ENCODE measurements at regions not wholly inside any gene's neighbourhood (a gene's known extent, or its start where the extent isn't known, plus 50 kb on each side); places are given as distances from the start of the nearest gene placed in this dataset.

- Histone ChIP-seq H3K4me3 (ENCODE audit: control insufficient read depth in 1 of 7, extremely low read depth in 1 of 7, insufficient read depth in 4 of 7, low read depth in 2 of 7, low read length in 6 of 7) (no peak overlapping the region), H3K9me3 (ENCODE audit: control extremely low read depth in 1 of 5, control insufficient read depth in 4 of 5, insufficient read depth in 2 of 5, low read depth in 1 of 5, low read length in 4 of 5) (no peaks in the 10 kb centered on the region), H3K36me3 (ENCODE audit: control insufficient read depth in 4 of 4, insufficient read depth in 4 of 4, low read length in 3 of 4) (no peaks in the 10 kb centered on the region), H3K27ac (ENCODE audit: insufficient read depth in 1 of 2, low read depth in 1 of 2, low read length in 2 of 2, poor library complexity in 1 of 2, severe bottlenecking in 2 of 2) (no peak overlapping the region), H3K27me3 (replicated peaks in 2 of 5; ENCODE audit: control insufficient read depth in 4 of 5, insufficient read depth in 5 of 5, low read length in 4 of 5) (no peaks in the 10 kb centered on the region), H3K4me1 (ENCODE audit: control extremely low read depth in 1 of 4, control insufficient read depth in 4 of 4, insufficient read depth in 4 of 4, low read length in 3 of 4) (no peaks in the 10 kb centered on the region)
- ChIA-PET CTCF (no interaction called here), POLR2A (no interaction called here)
- 94% methylated on average over 3 of the region's 4 CpGs for WGBS (ENCODE audit: insufficient coverage)
- DNase-seq = no peak
These were observed 112.0 kb downstream of the SOX2 start for GRCh38 chr3:181823716-181824115.

- POLR2A ChIA-PET = interaction anchor here (0.6 kb wide), 1 partner anchor 1691 kb away, joined by 7 read pairs; no protein-coding TSS in a partner anchor
- Histone ChIP-seq H3K36me3 (ENCODE audit: control insufficient read depth in 4 of 4, insufficient read depth in 4 of 4, low read length in 3 of 4) (no peaks in the 10 kb centered on the region), H3K4me1 (ENCODE audit: control extremely low read depth in 1 of 4, control insufficient read depth in 4 of 4, insufficient read depth in 4 of 4, low read length in 3 of 4) (no peaks in the 10 kb centered on the region), H3K9me3 (ENCODE audit: control extremely low read depth in 1 of 5, control insufficient read depth in 4 of 5, insufficient read depth in 2 of 5, low read depth in 1 of 5, low read length in 4 of 5) (no peaks in the 10 kb centered on the region), H3K27ac (ENCODE audit: insufficient read depth in 1 of 2, low read depth in 1 of 2, low read length in 2 of 2, poor library complexity in 1 of 2, severe bottlenecking in 2 of 2) (no peak overlapping the region), H3K4me3 (ENCODE audit: control insufficient read depth in 1 of 7, extremely low read depth in 1 of 7, insufficient read depth in 4 of 7, low read depth in 2 of 7, low read length in 6 of 7) (no peak overlapping the region), H3K27me3 (replicated peaks in 2 of 5; ENCODE audit: control insufficient read depth in 4 of 5, insufficient read depth in 5 of 5, low read length in 4 of 5) (no peaks in the 10 kb centered on the region)
- CTCF ChIA-PET = no interaction called here
- DNase-seq = no peak
- WGBS (ENCODE audit: insufficient coverage) = 84% methylated on average over 7 of the region's 10 CpGs
These were observed 113.2 kb downstream of the SOX2 start for GRCh38 chr3:181824961-181825360.

GRCh38 chr3:181839039-181839915 is 127.6 kb downstream of the SOX2 start:
- Histone ChIP-seq H3K27ac (ENCODE audit: insufficient read depth in 1 of 2, low read depth in 1 of 2, low read length in 2 of 2, poor library complexity in 1 of 2, severe bottlenecking in 2 of 2) (no peak overlapping the region), H3K9me3 (ENCODE audit: control extremely low read depth in 1 of 5, control insufficient read depth in 4 of 5, insufficient read depth in 2 of 5, low read depth in 1 of 5, low read length in 4 of 5) (no peaks in the 10 kb centered on the region), H3K4me3 (ENCODE audit: control insufficient read depth in 1 of 7, extremely low read depth in 1 of 7, insufficient read depth in 4 of 7, low read depth in 2 of 7, low read length in 6 of 7) (no peak overlapping the region), H3K27me3 (replicated peaks in 2 of 5; ENCODE audit: control insufficient read depth in 4 of 5, insufficient read depth in 5 of 5, low read length in 4 of 5) (no peaks in the 10 kb centered on the region), H3K36me3 (ENCODE audit: control insufficient read depth in 4 of 4, insufficient read depth in 4 of 4, low read length in 3 of 4) (no peaks in the 10 kb centered on the region), H3K4me1 (ENCODE audit: control extremely low read depth in 1 of 4, control insufficient read depth in 4 of 4, insufficient read depth in 4 of 4, low read length in 3 of 4) (no peaks in the 10 kb centered on the region)
- 85% methylated on average over 12 of the region's 17 CpGs for WGBS (ENCODE audit: insufficient coverage)
- DNase-seq = no peak
- CTCF ChIA-PET = no interaction called here
- POLR2A ChIA-PET = no interaction called here

GRCh38 chr3:181839916-181840297 is 128.2 kb downstream of the SOX2 start:
- H3K27ac ChIP-seq (ENCODE audit: insufficient read depth in 1 of 2, low read depth in 1 of 2, low read length in 2 of 2, poor library complexity in 1 of 2, severe bottlenecking in 2 of 2) = no peak overlapping the region
- CTCF ChIA-PET = no interaction called here
- H3K4me1 ChIP-seq (ENCODE audit: control extremely low read depth in 1 of 4, control insufficient read depth in 4 of 4, insufficient read depth in 4 of 4, low read length in 3 of 4) = no peaks in the 10 kb centered on the region
- WGBS (ENCODE audit: insufficient coverage) = 100% methylated on average over 2 of the region's 3 CpGs
- DNase-seq = no peak
- POLR2A ChIA-PET = no interaction called here
- H3K4me3 ChIP-seq (ENCODE audit: control insufficient read depth in 1 of 7, extremely low read depth in 1 of 7, insufficient read depth in 4 of 7, low read depth in 2 of 7, low read length in 6 of 7) = no peak overlapping the region
- no peaks in the 10 kb centered on the region for H3K36me3 ChIP-seq (ENCODE audit: control insufficient read depth in 4 of 4, insufficient read depth in 4 of 4, low read length in 3 of 4)
- H3K9me3 ChIP-seq (ENCODE audit: control extremely low read depth in 1 of 5, control insufficient read depth in 4 of 5, insufficient read depth in 2 of 5, low read depth in 1 of 5, low read length in 4 of 5) = no peaks in the 10 kb centered on the region
- H3K27me3 ChIP-seq (replicated peaks in 2 of 5; ENCODE audit: control insufficient read depth in 4 of 5, insufficient read depth in 5 of 5, low read length in 4 of 5) = no peaks in the 10 kb centered on the region

- WGBS (ENCODE audit: insufficient coverage) = 100% methylated on average over 2 of the region's 3 CpGs
- no peak overlapping the region for H3K4me3 ChIP-seq (ENCODE audit: control insufficient read depth in 1 of 7, extremely low read depth in 1 of 7, insufficient read depth in 4 of 7, low read depth in 2 of 7, low read length in 6 of 7)
- ChIA-PET POLR2A (no interaction called here), CTCF (interaction anchor here (0.6 kb wide), 1 partner anchor 150 kb away, joined by 3 read pairs; no protein-coding TSS in a partner anchor)
- no peaks in the 10 kb centered on the region for H3K27me3 ChIP-seq (replicated peaks in 2 of 5; ENCODE audit: control insufficient read depth in 4 of 5, insufficient read depth in 5 of 5, low read length in 4 of 5)
- DNase-seq = no peak
- no peaks in the 10 kb centered on the region for H3K9me3 ChIP-seq (ENCODE audit: control extremely low read depth in 1 of 5, control insufficient read depth in 4 of 5, insufficient read depth in 2 of 5, low read depth in 1 of 5, low read length in 4 of 5)
- H3K4me1 ChIP-seq (ENCODE audit: control extremely low read depth in 1 of 4, control insufficient read depth in 4 of 4, insufficient read depth in 4 of 4, low read length in 3 of 4) = no peaks in the 10 kb centered on the region
- no peaks in the 10 kb centered on the region for H3K36me3 ChIP-seq (ENCODE audit: control insufficient read depth in 4 of 4, insufficient read depth in 4 of 4, low read length in 3 of 4)
- no peak overlapping the region for H3K27ac ChIP-seq (ENCODE audit: insufficient read depth in 1 of 2, low read depth in 1 of 2, low read length in 2 of 2, poor library complexity in 1 of 2, severe bottlenecking in 2 of 2)
These were observed 132.5 kb downstream of the SOX2 start for GRCh38 chr3:181844211-181844610.

- no CpG with 5 or more reads among the region's 3 CpGs for WGBS (ENCODE audit: insufficient coverage)
- ChIA-PET CTCF (no interaction called here), POLR2A (interaction anchor here (0.6 kb wide), 1 partner anchor 299 kb away, joined by 3 read pairs; no protein-coding TSS in a partner anchor)
- Histone ChIP-seq H3K9me3 (ENCODE audit: control extremely low read depth in 1 of 5, control insufficient read depth in 4 of 5, insufficient read depth in 2 of 5, low read depth in 1 of 5, low read length in 4 of 5) (no peaks in the 10 kb centered on the region), H3K4me1 (ENCODE audit: control extremely low read depth in 1 of 4, control insufficient read depth in 4 of 4, insufficient read depth in 4 of 4, low read length in 3 of 4) (no peaks in the 10 kb centered on the region), H3K27me3 (replicated peaks in 2 of 5; ENCODE audit: control insufficient read depth in 4 of 5, insufficient read depth in 5 of 5, low read length in 4 of 5) (no peaks in the 10 kb centered on the region), H3K36me3 (ENCODE audit: control insufficient read depth in 4 of 4, insufficient read depth in 4 of 4, low read length in 3 of 4) (no peaks in the 10 kb centered on the region), H3K4me3 (ENCODE audit: control insufficient read depth in 1 of 7, extremely low read depth in 1 of 7, insufficient read depth in 4 of 7, low read depth in 2 of 7, low read length in 6 of 7) (no peak overlapping the region), H3K27ac (ENCODE audit: insufficient read depth in 1 of 2, low read depth in 1 of 2, low read length in 2 of 2, poor library complexity in 1 of 2, severe bottlenecking in 2 of 2) (no peak overlapping the region)
- DNase-seq = no peak
These were observed 135.6 kb downstream of the SOX2 start for GRCh38 chr3:181847276-181847675.

GRCh38 chr3:181851063-181851462 is 139.3 kb downstream of the SOX2 start:
- no peaks in the 10 kb centered on the region for H3K27me3 ChIP-seq (replicated peaks in 2 of 5; ENCODE audit: control insufficient read depth in 4 of 5, insufficient read depth in 5 of 5, low read length in 4 of 5)
- no peaks in the 10 kb centered on the region for H3K36me3 ChIP-seq (ENCODE audit: control insufficient read depth in 4 of 4, insufficient read depth in 4 of 4, low read length in 3 of 4)
- no peaks in the 10 kb centered on the region for H3K9me3 ChIP-seq (ENCODE audit: control extremely low read depth in 1 of 5, control insufficient read depth in 4 of 5, insufficient read depth in 2 of 5, low read depth in 1 of 5, low read length in 4 of 5)
- DNase-seq = no peak
- ChIA-PET POLR2A (no interaction called here), CTCF (no interaction called here)
- WGBS (ENCODE audit: insufficient coverage) = no CpG with 5 or more reads among the region's 4 CpGs
- no peaks in the 10 kb centered on the region for H3K4me1 ChIP-seq (ENCODE audit: control extremely low read depth in 1 of 4, control insufficient read depth in 4 of 4, insufficient read depth in 4 of 4, low read length in 3 of 4)
- no peak overlapping the region for H3K27ac ChIP-seq (ENCODE audit: insufficient read depth in 1 of 2, low read depth in 1 of 2, low read length in 2 of 2, poor library complexity in 1 of 2, severe bottlenecking in 2 of 2)
- no peak overlapping the region for H3K4me3 ChIP-seq (ENCODE audit: control insufficient read depth in 1 of 7, extremely low read depth in 1 of 7, insufficient read depth in 4 of 7, low read depth in 2 of 7, low read length in 6 of 7)

Measured in common myeloid progenitor, CD34-positive (primary cell).